ENCODE measurements at regions not wholly inside any gene's neighbourhood (a gene's known extent, or its start where the extent isn't known, plus 50 kb on each side); places are given as distances from the start of the nearest gene placed in this dataset.

DNA sequence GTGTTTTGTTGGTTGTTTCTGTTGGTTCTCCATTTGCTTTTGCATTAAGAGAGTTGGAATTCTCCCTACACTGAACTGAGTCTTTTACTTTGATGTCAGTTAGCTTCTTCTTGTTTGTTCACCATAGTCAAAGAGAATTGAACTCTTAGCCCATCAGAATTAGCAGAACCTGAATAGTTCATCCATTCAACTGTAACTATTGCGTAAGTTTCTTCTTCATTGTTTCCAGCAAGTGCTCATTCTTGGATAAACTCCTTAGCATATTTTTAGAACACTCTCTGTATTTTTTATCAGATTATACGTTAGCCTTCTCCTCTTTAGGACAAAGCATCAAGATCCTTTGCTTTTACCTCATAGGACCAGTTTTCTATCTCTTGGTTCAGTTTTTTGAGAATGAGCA lies 128.4 kb upstream of the RAB11FIP2 start:
- DNase-seq (ENCODE audit: low read depth), result no peak

DNA sequence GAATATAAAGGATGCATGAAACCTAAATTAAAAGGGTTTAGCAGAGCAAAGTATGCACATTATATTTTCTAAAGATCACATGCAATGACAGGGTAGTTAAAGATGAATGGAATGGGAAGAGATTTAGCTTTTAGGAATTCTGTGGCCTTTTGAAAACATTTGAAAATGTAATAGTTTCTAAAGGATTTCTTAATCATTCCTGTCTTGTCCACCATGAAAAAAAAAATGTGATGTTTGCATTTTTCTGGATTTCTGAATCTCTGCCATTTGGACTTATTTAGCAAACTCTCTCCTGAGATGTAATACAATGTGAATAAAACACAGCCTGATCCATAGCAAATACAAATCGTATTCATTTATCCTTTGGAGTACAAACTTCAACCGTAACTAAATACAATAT lies 126.6 kb upstream of the RAB11FIP2 start:
- DNase-seq (ENCODE audit: low read depth), result no peak

DNA sequence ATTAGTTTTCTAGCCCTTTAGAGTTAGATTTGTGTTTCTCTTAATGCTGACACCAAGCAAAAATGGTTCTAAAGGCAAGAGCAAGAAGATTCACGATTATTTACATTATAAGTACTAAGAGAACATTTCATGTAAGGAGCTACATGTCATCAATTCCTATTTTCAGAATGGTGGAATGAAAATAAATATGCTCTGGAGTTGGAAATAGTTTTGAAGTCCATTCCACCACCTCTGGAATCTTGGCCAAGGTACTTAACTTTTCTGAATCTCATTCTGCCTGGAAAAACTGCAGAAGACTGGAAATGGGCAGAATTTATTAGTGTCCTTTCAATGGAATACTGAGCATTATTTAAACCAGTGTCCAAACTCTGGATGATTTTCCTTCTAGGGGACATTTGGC lies 125.1 kb upstream of the RAB11FIP2 start:
- no peak for DNase-seq (ENCODE audit: low read depth)

GRCh38 chr10:118167056-118167700 lies 120.4 kb upstream of the RAB11FIP2 start:
- no peak for DNase-seq (ENCODE audit: low read depth)

- DNase-seq (ENCODE audit: low read depth), result no peak
Observed at GRCh38 chr10:118163217-118163616, 116.5 kb upstream of the RAB11FIP2 start.

GRCh38 chr10:118161461-118162246 lies 114.9 kb upstream of the RAB11FIP2 start:
- DNase-seq (ENCODE audit: low read depth), result no peak

GRCh38 chr10:118153287-118153686 lies 106.5 kb upstream of the RAB11FIP2 start:
- no peak for DNase-seq (ENCODE audit: low read depth)

DNA sequence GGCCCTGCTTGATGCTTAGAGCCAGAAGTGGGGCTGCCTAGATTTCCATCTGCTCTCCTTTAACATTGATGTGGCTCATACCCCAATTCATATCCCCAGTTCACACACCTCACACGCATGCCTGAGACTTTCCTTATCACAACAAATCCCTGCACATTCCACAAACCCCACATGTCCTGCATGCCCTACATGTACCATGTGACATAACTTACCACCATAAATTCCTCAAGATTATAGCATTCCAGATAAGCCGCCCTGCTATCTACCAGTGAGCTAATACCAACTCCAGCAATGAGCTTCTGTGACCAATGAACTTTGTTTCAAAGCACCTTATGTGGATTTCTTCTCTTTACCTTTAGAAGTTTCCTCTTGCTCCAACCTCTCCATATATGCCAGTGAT lies 104.7 kb upstream of the RAB11FIP2 start:
- DNase-seq (ENCODE audit: low read depth), result no peak

DNA sequence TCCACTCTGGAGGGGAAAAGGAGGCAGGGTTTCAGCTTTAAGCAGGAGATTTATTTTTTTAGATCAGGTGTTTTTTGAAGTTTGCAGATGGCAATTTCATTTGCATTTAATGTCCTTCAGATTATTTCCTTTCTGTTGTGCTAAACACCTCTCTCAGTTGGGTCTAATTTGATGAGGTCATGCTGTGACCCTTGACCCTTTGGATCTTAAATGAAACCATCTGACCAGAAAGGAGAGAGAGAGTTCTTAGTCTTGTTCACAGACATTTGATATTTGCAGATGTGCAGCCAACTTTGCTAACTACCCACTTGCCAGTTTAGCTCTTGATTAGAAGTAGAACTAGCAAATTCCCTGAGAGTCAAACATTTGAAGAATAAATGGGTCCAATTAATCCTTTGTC lies 101.5 kb upstream of the RAB11FIP2 start:
- DNase-seq (ENCODE audit: low read depth), result no peak

DNA sequence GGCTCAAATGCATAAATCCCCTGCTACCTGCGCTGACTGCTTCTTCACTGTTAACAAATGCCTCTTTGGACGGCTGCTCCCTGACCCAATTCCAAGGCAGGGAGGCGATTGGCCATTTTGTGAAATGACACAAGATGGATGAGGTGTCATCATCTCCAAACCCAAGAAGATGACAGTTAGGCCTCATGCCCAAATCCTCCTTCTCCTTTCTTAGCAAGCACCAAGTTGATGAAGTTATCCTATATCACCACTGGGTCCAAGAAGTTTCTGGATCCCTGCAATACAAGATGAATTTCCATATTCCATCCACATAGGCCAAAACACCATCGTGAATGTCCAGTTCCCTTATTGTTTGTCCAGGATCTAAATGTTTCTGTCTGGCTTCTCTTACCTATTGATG lies 98.5 kb upstream of the RAB11FIP2 start:
- DNase-seq (ENCODE audit: low read depth), result no peak

GRCh38 chr10:118141471-118141870 lies 94.7 kb upstream of the RAB11FIP2 start:
- no peak for DNase-seq (ENCODE audit: low read depth)

GRCh38 chr10:118139321-118139720 lies 92.6 kb upstream of the RAB11FIP2 start:
- no peak for DNase-seq (ENCODE audit: low read depth)

- no peak for DNase-seq (ENCODE audit: low read depth)
Observed at GRCh38 chr10:118128675-118129074, 81.9 kb upstream of the RAB11FIP2 start.

DNA sequence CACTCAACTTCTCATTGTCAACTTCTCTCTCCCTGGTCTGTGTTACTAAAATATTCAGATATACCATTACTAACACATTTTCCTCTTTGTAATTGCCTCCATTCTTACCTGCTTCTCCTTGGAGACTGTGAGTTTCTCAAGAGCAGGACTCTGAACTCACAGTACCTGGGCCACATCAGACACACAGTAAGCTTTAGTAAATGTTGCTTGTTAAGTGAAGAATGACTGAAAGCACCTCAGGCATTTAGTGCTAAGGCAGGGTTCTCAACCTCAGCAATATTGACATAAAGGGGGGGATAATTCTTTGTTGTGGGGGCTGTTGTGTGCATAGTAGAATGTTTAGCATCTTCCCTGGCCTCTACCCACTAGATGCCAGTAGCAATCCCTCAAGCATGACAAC lies 72.0 kb upstream of the RAB11FIP2 start:
- no peak for DNase-seq (ENCODE audit: low read depth)

DNA sequence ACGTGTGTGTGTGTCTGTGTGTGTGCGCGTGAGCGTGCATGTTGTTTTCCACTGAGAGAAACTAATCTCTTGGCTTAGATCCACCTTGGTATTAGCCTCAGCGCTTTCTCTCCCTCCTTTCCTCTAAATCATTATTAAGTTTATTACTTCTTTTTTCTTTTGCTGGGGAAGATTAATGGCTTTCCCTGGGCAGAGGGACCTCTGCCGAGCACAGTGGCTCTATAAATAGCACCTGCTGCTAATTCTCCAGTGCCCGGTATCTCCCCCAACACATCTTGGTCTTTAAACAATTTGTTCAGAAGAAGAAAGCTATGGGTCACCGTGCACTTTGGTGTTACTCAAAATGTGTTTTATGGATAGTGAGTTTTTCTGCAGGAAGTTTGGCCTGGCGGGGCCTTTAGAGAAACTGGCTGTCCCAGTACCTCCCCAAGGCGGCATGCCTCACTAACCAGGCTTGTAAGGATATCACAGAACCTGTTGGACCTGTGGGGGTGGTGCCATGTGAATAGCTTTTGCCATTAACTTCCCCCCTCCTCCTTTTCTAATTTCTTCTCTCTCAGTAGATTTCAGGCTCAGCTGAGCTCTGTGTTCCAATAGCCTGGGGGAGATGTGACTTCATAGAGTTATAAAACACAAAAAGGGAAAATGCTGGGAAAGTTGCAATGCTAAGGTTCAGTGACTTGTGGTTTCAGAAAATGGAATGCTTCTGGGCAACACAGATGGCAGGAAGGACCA lies 70.1 kb upstream of the RAB11FIP2 start:
- no peak for DNase-seq (ENCODE audit: low read depth)

- no peak for DNase-seq (ENCODE audit: low read depth)
Observed at GRCh38 chr10:118116362-118116714, 69.6 kb upstream of the RAB11FIP2 start.

DNA sequence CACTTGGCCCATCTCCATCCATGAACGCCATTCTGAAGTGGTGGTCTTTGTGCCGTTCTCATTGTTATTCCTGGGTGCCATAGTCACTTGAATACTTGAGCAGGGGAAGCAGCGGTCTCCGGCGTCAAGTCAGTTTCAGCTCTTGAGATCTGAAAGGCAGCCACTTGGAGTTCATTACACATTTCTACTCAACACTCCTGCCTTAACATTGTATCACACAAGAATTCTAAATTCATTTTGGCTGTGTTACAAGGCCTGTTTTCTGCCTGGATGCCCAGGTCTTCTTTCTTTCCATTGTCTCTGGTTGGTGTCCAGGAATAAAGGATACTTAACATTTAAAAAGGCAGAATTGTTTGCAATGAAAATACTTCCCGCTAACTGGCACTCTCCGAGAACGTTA lies 69.0 kb upstream of the RAB11FIP2 start:
- no peak for DNase-seq (ENCODE audit: low read depth)

DNA sequence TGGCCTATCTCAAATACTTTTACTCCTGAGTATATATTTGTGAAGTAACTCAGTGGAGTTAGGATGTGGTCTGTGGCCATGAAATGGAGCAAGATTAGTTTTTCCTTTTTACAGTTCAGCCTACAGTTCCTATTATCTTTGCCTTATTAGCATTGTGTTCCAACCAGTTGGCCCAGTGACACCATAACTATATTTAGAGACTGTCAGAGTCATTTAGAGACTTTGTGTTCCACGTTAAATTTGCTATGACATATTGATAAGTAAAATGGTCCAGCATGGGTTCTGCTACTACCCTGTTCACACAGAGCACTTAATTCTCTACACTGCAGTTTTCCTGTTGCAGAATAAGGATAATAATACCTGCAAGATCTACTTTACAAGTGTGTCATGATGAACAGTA lies 68.3 kb upstream of the RAB11FIP2 start:
- DNase-seq (ENCODE audit: low read depth), result no peak

GRCh38 chr10:118112543-118113125 lies 65.9 kb upstream of the RAB11FIP2 start:
- DNase-seq (ENCODE audit: low read depth), result no peak

- no peak for DNase-seq (ENCODE audit: low read depth)
Observed at GRCh38 chr10:118110750-118111149, 64.0 kb upstream of the RAB11FIP2 start.

DNA sequence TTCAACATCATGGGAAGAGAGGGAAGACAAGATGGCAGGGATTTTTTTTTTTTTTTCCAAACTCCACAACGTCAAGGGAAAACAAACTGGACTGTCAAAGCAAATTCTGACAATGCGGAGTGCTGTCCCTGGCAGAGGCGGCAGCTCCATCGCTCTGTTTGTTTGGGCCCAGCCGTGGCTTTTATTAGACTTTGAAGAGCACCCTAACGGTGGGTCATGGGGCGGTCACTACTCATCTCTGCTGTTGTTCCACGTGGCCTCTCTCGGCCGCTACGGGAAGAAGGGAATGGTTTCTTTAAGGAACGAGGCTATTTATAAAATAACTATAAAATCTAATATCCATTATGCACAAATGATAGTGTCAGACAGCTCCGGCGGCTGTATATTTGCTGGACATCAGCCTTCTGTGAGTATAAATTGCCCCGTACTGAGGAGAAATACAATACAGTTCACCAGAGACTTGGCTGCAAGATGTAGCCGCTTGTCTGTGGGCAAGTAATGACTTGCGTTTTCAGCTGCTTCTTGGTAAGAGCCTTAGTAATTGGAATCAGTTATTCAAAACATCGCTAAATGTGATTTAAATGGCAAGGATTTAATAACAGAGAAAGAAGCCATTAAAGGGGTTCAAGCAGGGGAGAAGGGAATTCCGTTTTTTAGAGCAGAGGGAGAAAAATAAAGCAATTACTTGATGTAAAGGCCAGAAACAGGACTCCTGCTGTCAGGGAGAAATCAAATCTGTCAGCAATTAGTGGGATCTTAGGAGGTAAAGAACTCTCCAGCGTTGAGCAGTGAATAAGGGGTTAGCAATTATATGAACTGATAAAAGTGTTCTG lies 61.7 kb upstream of the RAB11FIP2 start:
- no peak for DNase-seq (ENCODE audit: low read depth)

DNA sequence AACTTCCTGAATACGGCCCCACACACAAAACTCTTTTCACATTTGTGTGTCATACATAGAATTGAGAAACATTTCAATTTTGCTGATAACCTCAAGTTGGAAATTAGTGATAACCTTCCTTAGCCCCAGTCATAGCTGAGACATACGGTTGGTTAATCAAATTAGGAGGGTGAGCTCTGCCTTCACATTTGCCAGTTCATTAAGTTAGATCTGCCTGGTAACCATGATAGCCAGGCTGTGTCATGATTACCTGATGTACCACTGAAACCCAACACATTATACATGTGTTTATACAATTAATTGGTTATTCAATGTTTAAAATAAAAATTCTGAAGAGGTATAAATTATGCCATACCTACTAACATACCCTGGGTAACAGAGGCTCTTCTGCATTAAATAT lies 60.8 kb upstream of the RAB11FIP2 start:
- no peak for DNase-seq (ENCODE audit: low read depth)

Measured in stimulated activated CD8-positive, alpha-beta memory T cell treated with anti-CD3 and anti-CD28 coated beads, Interleukin-7, amount 100 ng/mL, for 24 hours (primary cell).